ENCODE measurements at regions not wholly inside any gene's neighbourhood (a gene's known extent, or its start where the extent isn't known, plus 50 kb on each side); places are given as distances from the start of the nearest gene placed in this dataset.

DNA sequence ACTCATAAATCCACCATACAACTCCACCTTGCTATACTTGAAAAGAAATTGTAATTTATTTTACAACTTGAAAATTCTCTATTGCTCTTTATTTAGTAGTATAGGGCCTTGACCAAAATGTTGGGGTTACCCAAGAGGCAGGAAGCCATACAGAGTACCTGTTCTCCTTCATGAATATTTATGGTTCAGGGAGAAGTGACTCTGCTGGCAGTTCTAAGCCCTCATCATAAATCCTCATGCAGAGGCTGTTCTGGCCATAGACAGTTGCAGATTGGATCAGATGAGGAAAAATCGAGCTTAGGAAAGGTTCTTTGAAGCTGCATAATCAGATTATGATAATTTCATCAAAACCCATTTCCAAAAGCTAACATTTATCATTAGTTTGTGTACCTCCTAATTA lies 449.4 kb upstream of the TENM4 start:
- H3K4me3 ChIP-seq (ENCODE audit: low read length), result no peak overlapping the region
- no peaks in the 10 kb centered on the region for H3K27me3 ChIP-seq (ENCODE audit: control insufficient read depth, insufficient read depth)
- H3K4me1 ChIP-seq (ENCODE audit: control insufficient read depth, insufficient read depth, low read length), result no peaks in the 10 kb centered on the region
- DNase-seq (no peak), ATAC-seq (no peak)
- WGBS, result 59% methylated on average over 1 of the region's 1 CpG
- intact Hi-C loops (cut with DNase I), result no loop called here
- H3K27ac ChIP-seq (ENCODE audit: low read length), result no peak overlapping the region
- no peaks in the 10 kb centered on the region for H3K9me3 ChIP-seq (ENCODE audit: control insufficient read depth, low read length)

DNA sequence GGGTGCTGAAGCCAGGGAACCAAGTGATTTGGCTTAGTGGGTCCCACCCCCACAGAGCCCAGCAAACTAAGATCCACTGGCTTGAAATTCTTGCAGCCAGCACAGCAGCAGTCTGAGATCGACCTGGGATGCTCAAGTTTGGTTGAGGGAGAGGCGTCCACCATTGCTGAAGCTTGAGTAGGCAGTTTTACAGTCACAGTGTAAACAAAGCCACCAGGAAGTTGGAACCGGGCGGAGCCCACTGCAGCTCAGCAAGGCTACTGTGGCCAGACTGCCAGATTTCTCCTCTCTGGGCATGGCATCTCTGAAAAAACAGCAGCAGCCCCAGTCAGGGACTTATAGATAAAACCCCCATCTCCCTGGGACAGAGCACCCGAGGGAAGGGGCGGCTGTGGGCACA lies 424.1 kb upstream of the TENM4 start:
- intact Hi-C loops (cut with DNase I), result no loop called here

DNA sequence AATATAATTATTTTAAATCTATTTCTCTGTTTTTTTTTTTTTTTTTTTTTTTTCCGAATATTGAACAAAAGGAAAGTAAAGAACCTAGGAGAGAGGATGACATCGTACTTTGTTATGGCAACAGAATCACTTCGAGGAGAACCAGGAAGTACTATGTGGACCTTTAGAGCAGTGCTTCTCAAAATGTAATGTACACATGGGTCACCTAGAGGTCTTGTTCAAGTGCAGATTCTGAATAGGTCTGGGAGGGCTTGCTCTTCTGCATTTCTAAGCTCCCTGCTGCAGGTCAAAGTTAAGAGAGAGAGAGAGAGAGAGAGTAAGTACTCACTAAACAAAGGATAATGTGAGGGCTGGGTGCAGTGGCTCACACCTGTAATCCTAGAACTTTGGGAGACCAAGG lies 419.5 kb upstream of the TENM4 start:
- H3K4me1 ChIP-seq (ENCODE audit: control insufficient read depth, insufficient read depth, low read length), result no peaks in the 10 kb centered on the region
- no peaks in the 10 kb centered on the region for H3K9me3 ChIP-seq (ENCODE audit: control insufficient read depth, low read length)
- H3K27me3 ChIP-seq (ENCODE audit: control insufficient read depth, insufficient read depth), result no peaks in the 10 kb centered on the region
- H3K4me3 ChIP-seq (ENCODE audit: low read length), result no peak overlapping the region
- ATAC-seq (no peak), DNase-seq (no peak)
- intact Hi-C loops (cut with DNase I), result no loop called here
- H3K27ac ChIP-seq (ENCODE audit: low read length), result no peak overlapping the region
- WGBS, result 64% methylated on average over 3 of the region's 3 CpGs

More for the DNA sequence above, 424.1 kb upstream of the TENM4 start:
- DNase-seq (no peak), ATAC-seq (no peak)
- Histone ChIP-seq H3K27ac (ENCODE audit: low read length) (no peak overlapping the region), H3K4me1 (ENCODE audit: control insufficient read depth, insufficient read depth, low read length) (no peaks in the 10 kb centered on the region), H3K4me3 (ENCODE audit: low read length) (no peak overlapping the region), H3K9me3 (ENCODE audit: control insufficient read depth, low read length) (no peaks in the 10 kb centered on the region), H3K27me3 (ENCODE audit: control insufficient read depth, insufficient read depth) (no peaks in the 10 kb centered on the region)
- 83% methylated on average over 6 of the region's 6 CpGs for WGBS

DNA sequence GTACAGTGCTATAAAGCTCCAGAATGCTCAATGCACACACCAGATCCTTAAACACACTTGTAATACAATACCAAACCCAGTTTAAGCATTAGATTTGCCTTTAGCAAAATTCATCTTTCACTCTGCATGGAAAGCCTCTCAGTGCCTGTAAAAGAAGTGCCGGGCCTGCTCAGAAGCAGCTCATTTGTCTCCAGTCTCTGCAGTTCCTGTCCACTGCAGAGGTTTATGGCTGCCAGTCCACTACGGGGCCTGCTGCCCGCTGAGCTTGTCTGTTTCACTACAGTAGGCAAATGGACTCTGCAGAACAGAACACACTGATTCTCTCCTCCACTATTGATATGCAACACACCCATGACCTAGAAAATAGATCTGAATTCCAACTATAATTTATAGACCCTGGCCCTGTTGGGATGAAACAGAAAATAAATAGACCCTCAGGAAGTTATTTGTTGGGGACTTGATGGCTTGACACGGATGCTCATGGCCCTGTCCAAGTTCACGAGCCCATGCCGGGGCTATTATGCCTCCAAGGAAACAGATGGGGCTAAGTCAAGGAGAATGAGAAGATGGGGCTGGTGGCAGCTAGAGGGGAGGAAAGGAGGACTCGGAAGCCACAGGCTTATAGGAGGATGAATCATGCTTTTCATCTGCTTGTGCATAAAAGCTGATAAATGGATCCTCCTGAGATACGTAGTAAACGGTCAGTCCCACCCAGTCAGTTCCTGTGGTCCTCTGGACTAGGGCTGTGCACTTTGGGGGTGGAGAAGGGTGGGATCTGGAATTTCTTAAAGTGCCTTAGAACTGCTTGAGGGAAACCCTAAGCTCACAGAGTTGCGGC lies 416.8 kb upstream of the TENM4 start:
- Histone ChIP-seq H3K27me3 (ENCODE audit: control insufficient read depth, insufficient read depth) (no peaks in the 10 kb centered on the region), H3K27ac (ENCODE audit: low read length) (no peak overlapping the region), H3K4me1 (ENCODE audit: control insufficient read depth, insufficient read depth, low read length) (no peaks in the 10 kb centered on the region), H3K4me3 (ENCODE audit: low read length) (no peak overlapping the region), H3K9me3 (ENCODE audit: control insufficient read depth, low read length) (no peaks in the 10 kb centered on the region)
- DNase-seq (no peak), ATAC-seq (no peak)
- WGBS, result 83% methylated on average over 10 of the region's 10 CpGs
- intact Hi-C loops (cut with DNase I), result no loop called here

DNA sequence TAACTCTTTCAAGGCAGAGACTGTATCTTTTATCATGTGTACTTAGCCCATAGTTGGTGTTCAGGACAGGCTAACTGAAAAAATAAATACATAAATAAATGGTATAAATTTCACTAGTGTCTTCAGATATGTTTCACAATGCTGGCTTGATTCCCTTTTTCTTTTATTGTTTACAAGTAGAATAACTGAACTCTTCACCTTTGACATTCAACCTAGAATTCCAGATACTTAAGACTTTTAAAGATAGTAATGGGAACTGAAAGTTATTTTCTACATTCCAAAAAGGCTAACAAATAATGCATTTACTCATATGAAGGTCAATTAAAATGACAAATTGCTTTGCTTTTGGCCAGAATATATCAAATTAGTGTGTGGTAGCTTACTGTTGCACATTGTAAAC lies 411.3 kb upstream of the TENM4 start:
- Histone ChIP-seq H3K9me3 (ENCODE audit: control insufficient read depth, low read length) (no peaks in the 10 kb centered on the region), H3K4me3 (ENCODE audit: low read length) (no peak overlapping the region), H3K27ac (ENCODE audit: low read length) (no peak overlapping the region), H3K27me3 (ENCODE audit: control insufficient read depth, insufficient read depth) (no peaks in the 10 kb centered on the region), H3K4me1 (ENCODE audit: control insufficient read depth, insufficient read depth, low read length) (no peaks in the 10 kb centered on the region)
- intact Hi-C loops (cut with DNase I), result no loop called here
- DNase-seq, result no peak
- no peak for ATAC-seq

DNA sequence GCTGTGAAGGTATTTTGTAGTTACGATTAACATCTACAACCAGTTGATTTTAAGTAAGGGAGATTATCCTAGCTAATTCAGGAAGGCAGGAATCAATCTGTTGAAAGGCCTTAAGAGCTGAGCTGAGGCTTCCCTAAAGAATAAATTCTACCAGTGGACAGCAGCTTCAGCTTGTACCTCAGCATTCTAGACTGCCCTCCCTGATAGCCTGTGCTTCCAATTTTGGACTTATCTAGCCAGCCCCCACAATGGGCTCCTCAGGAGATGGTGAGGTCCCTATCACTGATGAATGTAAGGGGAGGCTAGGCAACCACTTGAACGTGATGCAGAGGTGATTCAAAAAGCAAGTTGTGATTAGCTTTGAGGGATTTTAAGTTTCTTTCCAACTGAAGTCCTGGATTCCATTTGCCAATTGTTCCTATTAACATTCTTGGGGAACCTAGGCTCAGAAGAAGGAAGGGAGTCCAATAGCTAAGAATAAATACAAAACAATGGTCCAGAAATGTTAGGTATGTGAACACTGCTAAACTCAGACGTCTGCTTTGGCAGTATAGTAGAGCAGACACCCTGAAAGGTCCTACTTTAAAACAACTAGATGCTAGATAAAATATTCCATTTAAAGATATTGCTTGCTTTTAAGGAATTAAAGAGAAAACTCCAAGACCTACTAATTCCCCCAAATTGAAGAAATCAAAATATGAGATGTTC lies 404.3 kb upstream of the TENM4 start:
- H3K4me1 ChIP-seq (ENCODE audit: control insufficient read depth, insufficient read depth, low read length), result no peaks in the 10 kb centered on the region
- DNase-seq (no peak), ATAC-seq (no peak)
- H3K27me3 ChIP-seq (ENCODE audit: control insufficient read depth, insufficient read depth), result no peaks in the 10 kb centered on the region
- intact Hi-C loops (cut with DNase I), result no loop called here
- no peak overlapping the region for H3K4me3 ChIP-seq (ENCODE audit: low read length)
- no peaks in the 10 kb centered on the region for H3K9me3 ChIP-seq (ENCODE audit: control insufficient read depth, low read length)
- 46% methylated on average over 3 of the region's 3 CpGs for WGBS
- H3K27ac ChIP-seq (ENCODE audit: low read length), result no peak overlapping the region

DNA sequence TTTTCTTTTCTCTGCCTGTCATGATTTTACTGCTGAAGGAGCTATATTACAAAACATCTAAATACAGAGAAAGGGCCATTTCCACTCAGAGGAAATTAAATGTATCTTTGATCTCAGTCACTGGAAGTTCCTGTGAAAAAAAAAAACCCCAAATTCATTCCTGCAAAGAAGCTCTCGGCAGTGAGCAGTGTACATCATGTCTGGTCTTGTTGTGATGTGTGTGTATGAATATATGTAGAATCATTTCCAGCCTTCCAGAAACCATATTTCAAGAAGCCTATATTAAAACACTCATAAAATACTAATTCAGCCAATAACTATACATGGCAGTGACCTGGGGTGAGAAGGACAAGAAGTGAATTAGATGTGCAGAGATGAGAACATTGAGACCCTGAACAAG lies 393.2 kb upstream of the TENM4 start:
- DNase-seq, result no peak
- intact Hi-C loops (cut with DNase I), result no loop called here
- Histone ChIP-seq H3K27ac (ENCODE audit: low read length) (no peak overlapping the region), H3K4me1 (ENCODE audit: control insufficient read depth, insufficient read depth, low read length) (no peaks in the 10 kb centered on the region), H3K9me3 (ENCODE audit: control insufficient read depth, low read length) (no peaks in the 10 kb centered on the region), H3K27me3 (ENCODE audit: control insufficient read depth, insufficient read depth) (no peaks in the 10 kb centered on the region), H3K4me3 (ENCODE audit: low read length) (no peak overlapping the region)
- ATAC-seq, result no peak
- 74% methylated on average over 1 of the region's 1 CpG for WGBS

DNA sequence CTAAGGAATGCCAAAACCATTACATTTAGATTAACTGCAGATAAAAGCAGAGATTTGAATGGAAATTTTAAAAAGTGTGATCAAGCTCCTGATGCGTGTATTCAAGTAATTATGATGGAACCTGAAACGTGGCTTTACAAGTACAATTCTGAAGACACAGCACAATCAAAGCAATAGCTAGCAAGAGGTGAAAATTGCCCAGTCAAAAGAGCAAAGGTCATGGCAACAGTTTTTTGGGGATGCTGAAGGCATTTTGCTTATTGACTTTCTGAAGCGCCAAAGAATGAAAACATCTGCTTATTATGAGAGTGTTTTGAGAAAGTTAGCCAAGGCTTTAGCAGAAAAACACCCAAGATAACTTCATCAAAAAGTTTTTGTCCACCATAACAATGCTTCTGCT lies 389.6 kb upstream of the TENM4 start:
- H3K27ac ChIP-seq (ENCODE audit: low read length), result no peak overlapping the region
- H3K27me3 ChIP-seq (ENCODE audit: control insufficient read depth, insufficient read depth), result no peaks in the 10 kb centered on the region
- intact Hi-C loops (cut with DNase I), result no loop called here
- no peaks in the 10 kb centered on the region for H3K4me1 ChIP-seq (ENCODE audit: control insufficient read depth, insufficient read depth, low read length)
- ATAC-seq (no peak), DNase-seq (no peak)
- no peaks in the 10 kb centered on the region for H3K9me3 ChIP-seq (ENCODE audit: control insufficient read depth, low read length)
- no peak overlapping the region for H3K4me3 ChIP-seq (ENCODE audit: low read length)
- WGBS, result 73% methylated on average over 3 of the region's 3 CpGs

DNA sequence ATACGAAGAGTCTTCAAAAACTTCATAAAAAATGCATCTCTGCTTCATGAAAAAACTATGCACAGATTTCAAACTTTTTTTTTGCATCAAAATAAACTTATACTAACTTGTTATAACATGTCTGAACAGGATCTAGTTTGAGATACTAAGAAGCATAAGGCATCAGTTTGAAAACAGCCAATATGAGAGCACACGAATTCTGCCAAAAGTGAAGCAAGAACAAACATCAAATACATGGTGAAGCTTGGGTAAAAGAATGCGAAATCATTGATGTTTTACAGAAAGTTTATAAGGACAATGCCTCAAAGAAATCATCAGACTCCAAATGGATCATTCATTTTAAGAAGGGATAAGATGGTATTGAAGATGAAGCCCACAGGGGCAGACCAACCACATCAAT lies 389.1 kb upstream of the TENM4 start:
- 81% methylated on average over 3 of the region's 3 CpGs for WGBS

DNA sequence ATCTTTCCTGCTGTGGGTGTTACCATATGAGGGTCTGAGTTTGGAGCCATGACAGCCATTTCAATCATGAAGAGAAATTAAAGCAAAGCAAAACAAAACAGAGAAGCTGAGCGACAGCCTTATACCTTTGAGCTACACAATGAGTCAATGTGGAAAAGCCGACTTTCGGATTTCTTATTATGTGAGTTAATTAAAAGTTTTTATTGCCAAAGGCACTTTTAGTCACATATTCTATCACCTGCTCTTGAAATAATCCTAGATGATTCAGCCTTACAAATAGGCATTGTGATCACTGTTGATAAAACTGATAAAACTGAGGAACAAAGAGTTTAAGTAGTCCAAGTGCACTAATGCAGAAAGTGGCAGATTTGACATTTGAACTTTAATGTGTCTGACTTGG lies 381.9 kb upstream of the TENM4 start:
- Histone ChIP-seq H3K9me3 (ENCODE audit: control insufficient read depth, low read length) (no peaks in the 10 kb centered on the region), H3K27ac (ENCODE audit: low read length) (no peak overlapping the region), H3K4me1 (ENCODE audit: control insufficient read depth, insufficient read depth, low read length) (no peaks in the 10 kb centered on the region), H3K4me3 (ENCODE audit: low read length) (no peak overlapping the region), H3K27me3 (ENCODE audit: control insufficient read depth, insufficient read depth) (no peaks in the 10 kb centered on the region)
- DNase-seq, result no peak
- intact Hi-C loops (cut with DNase I), result no loop called here
- 93% methylated on average over 3 of the region's 3 CpGs for WGBS
- no peak for ATAC-seq

More for the DNA sequence above, 389.1 kb upstream of the TENM4 start:
- Histone ChIP-seq H3K27me3 (ENCODE audit: control insufficient read depth, insufficient read depth) (no peaks in the 10 kb centered on the region), H3K4me3 (ENCODE audit: low read length) (no peak overlapping the region), H3K27ac (ENCODE audit: low read length) (no peak overlapping the region), H3K4me1 (ENCODE audit: control insufficient read depth, insufficient read depth, low read length) (no peaks in the 10 kb centered on the region), H3K9me3 (ENCODE audit: control insufficient read depth, low read length) (no peaks in the 10 kb centered on the region)
- no peak for ATAC-seq
- no peak for DNase-seq
- intact Hi-C loops (cut with DNase I), result no loop called here

DNA sequence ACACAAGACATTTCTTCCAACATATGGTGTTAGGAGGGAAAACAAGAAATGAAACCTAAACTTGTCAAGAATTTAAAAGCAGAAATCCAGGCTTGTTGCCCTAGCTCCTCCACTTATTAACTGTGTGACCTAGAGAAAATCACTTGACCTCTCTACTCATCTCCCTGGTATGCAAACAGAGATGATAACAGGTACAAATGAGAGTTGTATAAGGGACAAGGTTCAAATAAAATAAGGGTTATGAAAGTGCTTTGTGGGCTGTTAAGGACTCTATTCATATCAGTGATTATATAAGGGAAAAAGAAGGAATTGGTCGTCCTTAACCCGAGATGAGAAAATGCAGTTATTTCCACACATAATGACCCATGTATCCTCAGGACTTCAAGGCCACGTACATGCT lies 372.7 kb upstream of the TENM4 start:
- 80% methylated on average over 3 of the region's 3 CpGs for WGBS
- DNase-seq, result no peak
- Histone ChIP-seq H3K4me1 (ENCODE audit: control insufficient read depth, insufficient read depth, low read length) (no peaks in the 10 kb centered on the region), H3K27ac (ENCODE audit: low read length) (no peak overlapping the region), H3K9me3 (ENCODE audit: control insufficient read depth, low read length) (no peaks in the 10 kb centered on the region), H3K4me3 (ENCODE audit: low read length) (no peak overlapping the region), H3K27me3 (ENCODE audit: control insufficient read depth, insufficient read depth) (no peaks in the 10 kb centered on the region)
- ATAC-seq, result no peak
- intact Hi-C loops (cut with DNase I), result no loop called here
